IPS DF 19.7 (cell line): ENCODE measurements at regions not wholly inside any gene's neighbourhood (a gene's known extent, or its start where the extent isn't known, plus 50 kb on each side); places are given as distances from the start of the nearest gene placed in this dataset.
"Not testable (repeated sequence)": the region's sequence is repeated elsewhere in the genome, so short reads cannot be mapped to it uniquely, and the experiment has no call there.

Experiments
- DNase-seq: peaks from one replicate; pipeline ENCODE4 v3.0.0-alpha.2; 2013; ENCODE audit warnings: low read depth, low spot score

DNA sequence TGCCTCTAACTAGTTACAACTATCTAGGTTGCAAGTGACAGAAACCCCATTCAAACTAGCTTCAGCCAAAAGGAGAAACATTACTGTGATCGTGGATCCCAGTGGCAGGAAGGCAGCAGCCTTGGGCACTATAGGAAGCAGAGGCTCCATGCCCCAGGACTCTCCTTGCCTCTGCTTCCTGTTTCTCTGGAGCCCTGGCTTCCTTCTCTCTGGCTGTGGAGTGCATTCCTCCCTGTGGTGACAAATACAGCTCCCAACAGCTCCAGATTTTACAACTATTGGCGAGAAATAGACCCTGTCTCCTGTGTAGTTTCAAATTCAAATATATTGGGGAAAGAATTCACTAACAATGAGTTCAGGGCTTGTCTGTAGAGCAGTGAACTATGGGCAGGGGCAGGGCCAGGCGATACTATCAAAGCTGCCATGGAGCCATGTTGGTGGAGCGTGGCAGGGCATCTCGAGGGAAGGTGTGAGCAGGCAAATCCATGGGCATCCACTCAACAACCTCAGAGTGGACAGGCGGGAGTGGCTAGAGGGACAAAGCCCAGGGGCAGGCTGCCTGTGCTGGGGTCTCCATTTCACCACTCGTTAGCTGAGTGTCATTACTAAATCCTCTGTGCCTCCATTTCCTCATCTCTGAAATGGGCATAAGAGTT, 189.5 kb downstream of the ERCC6L2 start:
- no peak for DNase-seq

- no peak for DNase-seq
These were observed 187.4 kb downstream of the ERCC6L2 start for GRCh38 chr9:96062854-96063253.

DNA sequence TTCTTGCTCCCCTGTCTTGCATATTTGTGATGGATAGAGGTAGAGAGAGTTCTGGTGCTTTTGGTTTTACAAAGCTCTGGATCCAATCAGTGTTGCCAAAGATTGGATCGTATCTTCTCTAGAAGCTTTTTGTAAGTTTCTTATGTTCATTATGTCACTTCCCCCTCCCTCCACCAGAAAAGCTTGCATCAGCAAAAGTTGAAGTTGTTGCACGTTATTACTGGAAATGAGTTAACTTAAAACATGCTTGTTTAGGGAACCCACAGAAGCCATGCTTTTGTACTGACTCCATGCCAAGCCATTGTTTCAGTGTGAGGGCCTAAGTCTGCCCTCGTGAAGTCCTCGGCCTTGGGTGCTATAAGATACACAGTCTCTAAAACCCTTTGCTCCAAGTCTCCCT, 186.5 kb downstream of the ERCC6L2 start:
- DNase-seq: no peak

GRCh38 chr9:96061293-96061987, 185.9 kb downstream of the ERCC6L2 start:
- DNase-seq: peak; percentile 15

- no peak for DNase-seq
These were observed 182.7 kb downstream of the ERCC6L2 start for GRCh38 chr9:96058218-96058617.

- DNase-seq: no peak
These were observed 181.7 kb downstream of the ERCC6L2 start for GRCh38 chr9:96057155-96057554.

GRCh38 chr9:96056226-96056625, 180.7 kb downstream of the ERCC6L2 start:
- DNase-seq: no peak

GRCh38 chr9:96054248-96054647, 178.8 kb downstream of the ERCC6L2 start:
- DNase-seq: not testable (repeated sequence)

DNA sequence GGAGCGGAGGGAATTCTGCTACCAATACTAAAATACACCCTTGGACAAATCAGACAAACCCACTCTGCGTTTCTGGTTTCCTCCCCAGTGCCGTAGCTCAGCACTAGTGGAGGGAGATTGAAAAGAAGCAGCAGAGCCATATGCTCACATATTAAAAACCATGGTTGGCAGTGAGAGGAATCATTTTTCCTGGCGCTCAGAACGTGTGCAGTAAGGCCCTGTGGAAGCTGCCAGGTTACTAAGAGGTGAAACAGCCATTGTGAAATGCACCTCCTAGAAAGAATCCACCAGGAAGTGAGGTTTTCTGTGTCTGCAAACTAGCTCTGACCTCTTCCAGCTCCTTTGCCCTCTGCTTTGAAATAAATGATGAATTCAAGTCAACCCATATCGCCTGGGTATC, 177.2 kb downstream of the ERCC6L2 start:
- no peak for DNase-seq

DNA sequence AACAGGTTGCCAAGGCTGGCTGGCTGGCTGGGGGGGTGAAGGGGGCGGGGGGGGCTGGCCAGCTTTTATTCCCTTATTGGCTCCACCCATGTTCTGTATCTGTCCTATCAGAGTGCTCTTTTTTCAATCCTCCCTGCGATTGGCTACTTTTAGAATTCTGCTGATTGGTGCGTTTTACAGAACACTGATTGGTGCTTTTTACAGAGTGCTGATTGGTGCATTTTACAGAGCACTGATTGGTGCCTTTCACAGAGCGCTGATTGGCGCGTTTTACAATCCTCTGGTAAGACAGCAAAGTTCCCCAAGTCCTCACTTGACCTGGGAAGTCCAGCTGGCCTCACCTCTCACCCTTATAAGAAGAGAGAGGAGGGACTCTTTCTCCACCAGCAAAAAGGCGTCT, 175.9 kb downstream of the ERCC6L2 start:
- DNase-seq: no peak

- no peak for DNase-seq
These were observed 175.3 kb downstream of the ERCC6L2 start for GRCh38 chr9:96050861-96051155.

- no peak for DNase-seq
These were observed 174.8 kb downstream of the ERCC6L2 start for GRCh38 chr9:96050048-96050860.

GRCh38 chr9:96048956-96049831, 173.7 kb downstream of the ERCC6L2 start:
- no peak for DNase-seq

DNA sequence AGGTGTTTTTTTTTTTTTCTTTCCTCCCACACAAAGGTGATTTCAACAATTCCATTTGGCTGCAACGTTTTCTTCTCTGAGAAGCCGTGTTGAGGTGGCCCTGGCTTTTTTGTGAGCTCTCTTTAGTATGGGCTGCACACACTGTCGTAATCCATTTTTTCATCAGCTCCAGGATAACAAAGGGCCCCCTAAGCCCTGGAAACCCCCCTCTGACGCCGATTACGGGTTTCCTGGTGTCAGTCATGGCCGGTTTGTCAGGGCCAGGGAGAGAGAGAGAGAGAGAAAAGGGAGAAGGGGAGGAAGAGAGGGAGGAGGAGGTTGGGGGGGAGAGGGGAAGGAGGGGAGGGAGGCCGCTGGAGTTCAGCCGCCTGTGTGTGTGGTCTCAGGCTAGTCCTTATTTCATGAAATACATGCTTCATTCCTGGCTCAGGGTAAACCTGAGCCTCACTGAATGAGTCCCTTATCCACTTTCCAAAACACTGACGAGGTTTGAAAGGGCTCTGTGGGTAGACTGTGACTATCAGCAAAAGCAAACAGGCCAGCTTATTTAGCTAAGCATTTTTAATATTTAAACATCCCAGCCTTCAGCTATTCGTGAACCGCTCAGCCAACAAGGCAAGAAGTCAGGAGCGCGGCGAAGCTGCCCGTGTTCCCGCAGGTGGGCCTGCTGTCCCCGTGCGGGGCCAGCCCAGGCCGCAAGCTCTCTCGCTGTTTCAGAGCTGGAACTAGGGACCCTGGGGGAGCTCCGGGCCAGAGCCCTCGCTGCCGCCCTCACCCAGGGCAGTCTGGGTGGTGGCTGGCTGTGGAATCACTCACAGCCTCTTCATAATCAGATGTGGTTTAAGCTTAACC, 172.8 kb downstream of the ERCC6L2 start:
- no peak for DNase-seq

DNA sequence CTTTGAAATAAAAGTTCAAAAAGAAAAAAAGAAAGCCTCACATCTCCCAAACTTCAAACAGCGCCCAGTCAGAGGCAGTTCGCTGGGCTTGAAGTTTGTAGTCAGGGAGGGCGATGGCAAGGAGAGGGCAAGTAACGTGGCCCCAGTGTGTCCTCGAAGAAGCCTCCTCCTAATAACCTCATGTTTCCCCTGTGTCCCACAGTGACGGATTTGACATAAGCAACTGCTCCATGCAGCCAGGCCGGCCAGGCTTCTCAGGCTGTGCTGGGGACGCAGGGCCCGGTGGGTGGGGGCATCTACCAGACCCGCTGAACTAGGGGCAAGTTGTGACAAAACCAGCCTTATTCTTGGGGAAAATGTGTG, 172.2 kb downstream of the ERCC6L2 start:
- DNase-seq: no peak

GRCh38 chr9:96047116-96047639, 171.7 kb downstream of the ERCC6L2 start:
- no peak for DNase-seq

DNA sequence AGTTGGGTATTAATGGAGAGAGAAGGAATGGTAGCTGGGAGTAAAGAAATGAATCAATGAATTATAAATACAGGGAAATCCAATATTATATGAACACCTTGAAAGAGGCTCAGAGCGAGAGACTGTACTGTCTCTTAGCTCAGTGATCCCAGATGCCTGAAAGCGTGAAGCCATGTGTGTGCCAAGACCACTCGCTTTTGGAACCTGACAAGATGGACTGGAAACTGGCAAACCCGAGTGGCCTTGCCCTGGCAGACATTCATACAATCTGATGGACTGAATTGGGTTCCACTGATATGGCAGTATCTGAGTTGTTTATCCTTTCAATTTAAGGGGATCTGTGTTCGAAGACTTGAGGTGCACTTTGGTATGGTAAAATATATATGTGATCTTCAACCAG, 170.3 kb downstream of the ERCC6L2 start:
- DNase-seq: no peak

GRCh38 chr9:96044401-96044800, 168.9 kb downstream of the ERCC6L2 start:
- DNase-seq: no peak

GRCh38 chr9:96040591-96041461, 165.3 kb downstream of the ERCC6L2 start:
- no peak for DNase-seq

- DNase-seq: no peak
These were observed 163.4 kb downstream of the ERCC6L2 start for GRCh38 chr9:96038914-96039313.
